T-helper 17 cell (primary cell): ENCODE measurements at regions not wholly inside any gene's neighbourhood (a gene's known extent, or its start where the extent isn't known, plus 50 kb on each side); places are given as distances from the start of the nearest gene placed in this dataset.
"Not testable (repeated sequence)": the region's sequence is repeated elsewhere in the genome, so short reads cannot be mapped to it uniquely, and the experiment has no call there.

Experiments used
- ATAC-seq: fragments of 150-1000 bp; cut with Tn5 transposase; 2 replicates; pipeline ENCODE4 v1.10.0; 2021; ENCODE audit warnings: mild to moderate bottlenecking, moderate library complexity
- DNase-seq, 3 donors: peaks; one replicate each; pipeline versions ENCODE4 v3.0.0 to v3.0.0-alpha.2; 2020 to 2021
- H3K9me3 ChIP-seq: one replicate; pipeline ENCODE4 v1.7.0; 2013; ENCODE audit warnings: low read length, mild to moderate bottlenecking; ENCODE audit not compliant: control insufficient read depth, poor library complexity, severe bottlenecking
- H3K27ac Mint-ChIP-seq: one replicate; pipeline ENCODE4 v1.8.0; 2022; ENCODE audit warnings: mild to moderate bottlenecking, moderate library complexity, mixed read lengths
- H3K27me3 Mint-ChIP-seq: one replicate; pipeline ENCODE4 v1.8.0; 2022; ENCODE audit warnings: mixed read lengths
- H3K36me3 Mint-ChIP-seq: one replicate; pipeline ENCODE4 v1.8.0; 2022; ENCODE audit warnings: low read depth, mixed read lengths
- H3K4me1 Mint-ChIP-seq: one replicate; pipeline ENCODE4 v1.8.0; 2022; ENCODE audit warnings: mild to moderate bottlenecking, mixed read lengths
- H3K4me3 Mint-ChIP-seq: one replicate; pipeline ENCODE4 v1.8.0; 2022; ENCODE audit warnings: mild to moderate bottlenecking, moderate library complexity, mixed read lengths

- H3K4me3 Mint-ChIP-seq: no peak overlapping the region
- no peak for DNase-seq
Observed at GRCh38 chr14:34085695-34086094, 134.8 kb upstream of the EGLN3 start.

GRCh38 chr14:34081576-34082136 lies 130.8 kb upstream of the EGLN3 start:
- Mint-ChIP-seq H3K27ac (no peak overlapping the region), H3K4me3 (no peak overlapping the region), H3K36me3 (no peaks in the 10 kb centered on the region), H3K27me3 (no peaks in the 10 kb centered on the region), H3K4me1 (peaks cover 4% of the 10 kb centered on the region)
- H3K9me3 ChIP-seq: no peaks in the 10 kb centered on the region
- no peak for DNase-seq
- no peak for ATAC-seq

More at GRCh38 chr14:34085695-34086094, 134.8 kb upstream of the EGLN3 start:
- no peak overlapping the region for H3K27ac Mint-ChIP-seq
- no peaks in the 10 kb centered on the region for H3K27me3 Mint-ChIP-seq
- H3K9me3 ChIP-seq: no peaks in the 10 kb centered on the region
- no peaks in the 10 kb centered on the region for H3K36me3 Mint-ChIP-seq
- peaks cover 5% of the 10 kb centered on the region for H3K4me1 Mint-ChIP-seq
- ATAC-seq: no peak

GRCh38 chr14:34081101-34081575 lies 130.3 kb upstream of the EGLN3 start:
- Mint-ChIP-seq H3K4me1 (peaks cover 4% of the 10 kb centered on the region), H3K27me3 (no peaks in the 10 kb centered on the region), H3K27ac (no peak overlapping the region), H3K4me3 (no peak overlapping the region), H3K36me3 (no peaks in the 10 kb centered on the region)
- H3K9me3 ChIP-seq: no peaks in the 10 kb centered on the region
- ATAC-seq: no peak
- DNase-seq: no peak

- not testable (repeated sequence) for DNase-seq, H3K4me3 Mint-ChIP-seq, H3K27ac Mint-ChIP-seq, ATAC-seq, H3K9me3 ChIP-seq, H3K27me3 Mint-ChIP-seq, H3K4me1 Mint-ChIP-seq, H3K36me3 Mint-ChIP-seq
Observed at GRCh38 chr14:34079643-34080042, 128.8 kb upstream of the EGLN3 start.

GRCh38 chr14:34078117-34078743 lies 127.4 kb upstream of the EGLN3 start:
- DNase-seq: no peak
- H3K27me3 Mint-ChIP-seq: no peaks in the 10 kb centered on the region
- H3K9me3 ChIP-seq: no peaks in the 10 kb centered on the region
- H3K4me1 Mint-ChIP-seq: peaks cover 4% of the 10 kb centered on the region
- no peaks in the 10 kb centered on the region for H3K36me3 Mint-ChIP-seq
- peak overlapping the region; percentile 29 for H3K27ac Mint-ChIP-seq
- ATAC-seq: no peak
- H3K4me3 Mint-ChIP-seq: no peak overlapping the region

GRCh38 chr14:34075826-34076225 lies 125.0 kb upstream of the EGLN3 start:
- Mint-ChIP-seq H3K36me3 (no peaks in the 10 kb centered on the region), H3K27ac (no peak overlapping the region), H3K27me3 (no peaks in the 10 kb centered on the region), H3K4me1 (peaks cover 4% of the 10 kb centered on the region), H3K4me3 (no peak overlapping the region)
- DNase-seq (no peak), ATAC-seq (no peak)
- no peaks in the 10 kb centered on the region for H3K9me3 ChIP-seq

GRCh38 chr14:34075042-34075744 lies 124.3 kb upstream of the EGLN3 start:
- Mint-ChIP-seq H3K4me3 (no peak overlapping the region), H3K27me3 (no peaks in the 10 kb centered on the region), H3K36me3 (no peaks in the 10 kb centered on the region), H3K4me1 (peaks cover 4% of the 10 kb centered on the region), H3K27ac (no peak overlapping the region)
- ATAC-seq (no peak), DNase-seq (no peak)
- no peaks in the 10 kb centered on the region for H3K9me3 ChIP-seq

GRCh38 chr14:34072921-34073320 lies 122.0 kb upstream of the EGLN3 start:
- Mint-ChIP-seq H3K4me3 (no peak overlapping the region), H3K4me1 (peaks cover 2% of the 10 kb centered on the region), H3K36me3 (no peaks in the 10 kb centered on the region), H3K27ac (no peak overlapping the region), H3K27me3 (no peaks in the 10 kb centered on the region)
- H3K9me3 ChIP-seq: no peaks in the 10 kb centered on the region
- ATAC-seq (no peak), DNase-seq (no peak)

- no peak overlapping the region for H3K27ac Mint-ChIP-seq
- no peaks in the 10 kb centered on the region for H3K27me3 Mint-ChIP-seq
- DNase-seq (no peak), ATAC-seq (no peak)
- no peak overlapping the region for H3K4me3 Mint-ChIP-seq
- no peaks in the 10 kb centered on the region for H3K9me3 ChIP-seq
- H3K4me1 Mint-ChIP-seq: no peaks in the 10 kb centered on the region
- no peaks in the 10 kb centered on the region for H3K36me3 Mint-ChIP-seq
Observed at GRCh38 chr14:34072401-34072800, 121.5 kb upstream of the EGLN3 start.

GRCh38 chr14:34070917-34071407 lies 120.1 kb upstream of the EGLN3 start:
- no peaks in the 10 kb centered on the region for H3K4me1 Mint-ChIP-seq

GRCh38 chr14:34069854-34070582 lies 119.1 kb upstream of the EGLN3 start:
- Mint-ChIP-seq H3K36me3 (no peaks in the 10 kb centered on the region), H3K27me3 (no peaks in the 10 kb centered on the region), H3K27ac (no peak overlapping the region), H3K4me1 (no peaks in the 10 kb centered on the region), H3K4me3 (no peak overlapping the region)
- DNase-seq: no peak
- ATAC-seq: no peak
- no peaks in the 10 kb centered on the region for H3K9me3 ChIP-seq

More at GRCh38 chr14:34070917-34071407, 120.1 kb upstream of the EGLN3 start:
- H3K27me3 Mint-ChIP-seq: no peaks in the 10 kb centered on the region
- H3K36me3 Mint-ChIP-seq: no peaks in the 10 kb centered on the region
- H3K9me3 ChIP-seq: no peaks in the 10 kb centered on the region
- ATAC-seq (no peak), DNase-seq (no peak)
- no peak overlapping the region for H3K4me3 Mint-ChIP-seq
- no peak overlapping the region for H3K27ac Mint-ChIP-seq

GRCh38 chr14:34067587-34067986 lies 116.7 kb upstream of the EGLN3 start:
- H3K27me3 Mint-ChIP-seq: no peaks in the 10 kb centered on the region
- no peak overlapping the region for H3K4me3 Mint-ChIP-seq
- H3K9me3 ChIP-seq: no peaks in the 10 kb centered on the region
- H3K27ac Mint-ChIP-seq: no peak overlapping the region
- DNase-seq (no peak), ATAC-seq (no peak)
- peaks cover 2% of the 10 kb centered on the region for H3K4me1 Mint-ChIP-seq
- H3K36me3 Mint-ChIP-seq: no peaks in the 10 kb centered on the region
